ENCODE measurements at regions not wholly inside any gene's neighbourhood (a gene's known extent, or its start where the extent isn't known, plus 50 kb on each side); places are given as distances from the start of the nearest gene placed in this dataset.

DNA sequence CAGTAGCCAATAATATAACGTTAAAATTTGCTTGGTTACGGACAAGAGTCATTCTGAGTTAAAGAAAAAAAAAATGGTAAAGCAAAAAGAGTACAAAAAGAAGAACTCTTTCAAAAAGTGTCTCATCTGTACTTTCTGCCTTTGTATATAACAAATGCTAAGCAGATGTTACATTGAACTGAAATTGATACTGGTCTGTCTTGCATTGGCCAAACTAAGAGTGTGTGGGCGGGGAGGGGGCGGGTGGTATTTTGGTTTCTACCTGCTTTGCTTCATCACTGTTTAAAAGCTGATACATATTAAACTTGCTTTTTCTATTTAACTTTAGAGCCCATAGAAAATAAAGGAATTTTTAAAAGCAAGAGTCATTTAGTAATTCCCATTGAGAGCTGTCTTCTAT lies 215.0 kb upstream of the THBS1 start:
- H3K27me3 ChIP-seq (ENCODE audit: control insufficient read depth in 1 of 2, insufficient read depth in 2 of 2, low read length in 2 of 2), result peaks cover 0 to 4% of the 10 kb centered on the region in 2 experiments
- peaks cover 0 to 6% of the 10 kb centered on the region in 2 experiments for H3K9me3 ChIP-seq (ENCODE audit: control insufficient read depth in 1 of 2, insufficient read depth in 1 of 2, low read length in 2 of 2)
- TF ChIP-seq, protein P1, sequence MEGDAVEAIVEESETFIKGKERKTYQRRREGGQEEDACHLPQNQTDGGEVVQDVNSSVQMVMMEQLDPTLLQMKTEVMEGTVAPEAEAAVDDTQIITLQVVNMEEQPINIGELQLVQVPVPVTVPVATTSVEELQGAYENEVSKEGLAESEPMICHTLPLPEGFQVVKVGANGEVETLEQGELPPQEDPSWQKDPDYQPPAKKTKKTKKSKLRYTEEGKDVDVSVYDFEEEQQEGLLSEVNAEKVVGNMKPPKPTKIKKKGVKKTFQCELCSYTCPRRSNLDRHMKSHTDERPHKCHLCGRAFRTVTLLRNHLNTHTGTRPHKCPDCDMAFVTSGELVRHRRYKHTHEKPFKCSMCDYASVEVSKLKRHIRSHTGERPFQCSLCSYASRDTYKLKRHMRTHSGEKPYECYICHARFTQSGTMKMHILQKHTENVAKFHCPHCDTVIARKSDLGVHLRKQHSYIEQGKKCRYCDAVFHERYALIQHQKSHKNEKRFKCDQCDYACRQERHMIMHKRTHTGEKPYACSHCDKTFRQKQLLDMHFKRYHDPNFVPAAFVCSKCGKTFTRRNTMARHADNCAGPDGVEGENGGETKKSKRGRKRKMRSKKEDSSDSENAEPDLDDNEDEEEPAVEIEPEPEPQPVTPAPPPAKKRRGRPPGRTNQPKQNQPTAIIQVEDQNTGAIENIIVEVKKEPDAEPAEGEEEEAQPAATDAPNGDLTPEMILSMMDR (IDR thresholded peaks at IDR 0.05), result no peak
- no peaks in the 10 kb centered on the region for H3K4me1 Mint-ChIP-seq (ENCODE audit: low read depth)
- no peaks in the 10 kb centered on the region for H3K4me1 ChIP-seq (ENCODE audit: insufficient read depth, low read length)
- peaks cover 2% of the 10 kb centered on the region for H3K9me3 Mint-ChIP-seq
- H3K4me3 Mint-ChIP-seq, result no peak overlapping the region
- intact Hi-C loops (cut with DNase I, micrococcal nuclease), result no loop called here
- ChIA-PET CTCF (no interaction called here), POLR2A (no interaction called here)
- DNase-seq (no peak), ATAC-seq (ENCODE audit: poor library complexity) (no peak)
- peaks cover 11% of the 10 kb centered on the region for H3K27me3 Mint-ChIP-seq
- H3K27ac Mint-ChIP-seq, result no peak overlapping the region
- no peak overlapping the region for H3K27ac ChIP-seq (ENCODE audit: low read depth in 1 of 2, low read length in 2 of 2)
- no peaks in the 10 kb centered on the region for H3K36me3 Mint-ChIP-seq (ENCODE audit: low read depth)
- no peak overlapping the region for H3K4me3 ChIP-seq (ENCODE audit: low read length)
- H3K36me3 ChIP-seq (ENCODE audit: insufficient read depth, low read length), result no peaks in the 10 kb centered on the region

DNA sequence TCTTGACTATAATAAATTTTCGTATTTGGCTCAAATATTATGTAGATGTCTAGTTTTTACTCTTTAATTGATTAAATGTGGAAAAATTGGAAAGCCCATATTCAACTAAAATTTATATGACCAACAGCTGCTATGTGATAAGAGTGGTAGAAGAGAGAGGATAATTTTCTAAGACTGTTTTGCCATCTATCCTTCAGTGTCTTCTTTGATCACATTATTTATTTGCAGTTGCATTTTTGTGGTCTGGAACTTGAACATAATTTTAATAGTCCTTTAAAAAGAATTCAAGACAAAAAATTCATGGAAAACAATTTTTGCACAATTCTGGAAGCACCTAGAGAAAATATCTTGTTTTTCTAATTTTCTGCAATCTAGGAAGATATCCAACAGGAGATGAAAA lies 213.3 kb upstream of the THBS1 start:
- H3K4me1 Mint-ChIP-seq (ENCODE audit: low read depth), result no peaks in the 10 kb centered on the region
- Histone ChIP-seq H3K4me3 (ENCODE audit: low read length) (no peak overlapping the region), H3K36me3 (ENCODE audit: insufficient read depth, low read length) (no peaks in the 10 kb centered on the region)

DNA sequence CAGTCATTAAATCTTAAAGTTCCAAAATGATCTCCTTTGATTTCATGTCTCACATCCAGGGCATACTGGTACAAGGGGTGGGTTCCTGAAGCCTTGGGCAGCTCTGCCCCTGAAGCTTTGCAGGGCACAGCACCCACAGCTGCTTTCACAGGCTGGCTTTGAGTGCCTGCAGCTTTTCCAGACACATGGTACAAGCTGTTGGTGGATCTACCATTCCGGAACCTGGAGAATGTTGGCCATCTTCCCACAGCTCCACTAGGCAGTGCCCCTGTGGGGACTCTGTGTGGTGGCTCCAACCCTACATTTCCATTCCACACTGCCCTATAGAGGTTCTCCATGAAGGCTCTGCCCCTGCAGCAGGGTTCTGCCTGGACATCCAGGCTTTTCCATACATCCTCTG lies 211.1 kb upstream of the THBS1 start:
- Histone ChIP-seq H3K4me1 (ENCODE audit: insufficient read depth, low read length) (no peaks in the 10 kb centered on the region), H3K36me3 (ENCODE audit: insufficient read depth, low read length) (no peaks in the 10 kb centered on the region), H3K9me3 (ENCODE audit: control insufficient read depth in 1 of 2, insufficient read depth in 1 of 2, low read length in 2 of 2) (peaks cover 9 to 10% of the 10 kb centered on the region in 2 experiments), H3K27me3 (ENCODE audit: control insufficient read depth in 1 of 2, insufficient read depth in 2 of 2, low read length in 2 of 2) (peaks cover 0 to 4% of the 10 kb centered on the region in 2 experiments), H3K4me3 (ENCODE audit: low read length) (no peak overlapping the region), H3K27ac (ENCODE audit: low read depth in 1 of 2, low read length in 2 of 2) (no peak overlapping the region)
- DNase-seq (no peak), ATAC-seq (ENCODE audit: poor library complexity) (no peak)
- Mint-ChIP-seq H3K27ac (no peak overlapping the region), H3K9me3 (peaks cover 2% of the 10 kb centered on the region), H3K4me3 (no peak overlapping the region), H3K27me3 (no peaks in the 10 kb centered on the region), H3K36me3 (ENCODE audit: low read depth) (peaks cover 5% of the 10 kb centered on the region), H3K4me1 (ENCODE audit: low read depth) (no peaks in the 10 kb centered on the region)
- POLR2A ChIA-PET, result no interaction called here
- intact Hi-C loops (cut with DNase I, micrococcal nuclease), result no loop called here
- TF ChIP-seq, protein P1 (IDR thresholded peaks at IDR 0.05), result no peak
- CTCF ChIA-PET, result no interaction called here

More for the DNA sequence above, 213.3 kb upstream of the THBS1 start:
- peaks cover 9 to 10% of the 10 kb centered on the region in 2 experiments for H3K9me3 ChIP-seq (ENCODE audit: control insufficient read depth in 1 of 2, insufficient read depth in 1 of 2, low read length in 2 of 2)
- H3K27ac ChIP-seq (ENCODE audit: low read depth in 1 of 2, low read length in 2 of 2), result no peak overlapping the region
- H3K27me3 Mint-ChIP-seq, result peaks cover 7% of the 10 kb centered on the region
- POLR2A ChIA-PET, result no interaction called here
- intact Hi-C loops (cut with DNase I, micrococcal nuclease), result no loop called here
- H3K27me3 ChIP-seq (ENCODE audit: control insufficient read depth in 1 of 2, insufficient read depth in 2 of 2, low read length in 2 of 2), result peaks cover 0 to 4% of the 10 kb centered on the region in 2 experiments
- TF ChIP-seq, protein P1 (IDR thresholded peaks at IDR 0.05), result no peak
- H3K4me3 Mint-ChIP-seq, result no peak overlapping the region
- ATAC-seq (ENCODE audit: poor library complexity) (no peak), DNase-seq (no peak)
- peaks cover 2% of the 10 kb centered on the region for H3K9me3 Mint-ChIP-seq
- H3K36me3 Mint-ChIP-seq (ENCODE audit: low read depth), result peaks cover 5% of the 10 kb centered on the region
- CTCF ChIA-PET, result interaction anchor here (1.6 kb wide), 1 partner anchor 18 kb away, joined by 3 read pairs; no protein-coding TSS in a partner anchor
- no peaks in the 10 kb centered on the region for H3K4me1 ChIP-seq (ENCODE audit: insufficient read depth, low read length)
- no peak overlapping the region for H3K27ac Mint-ChIP-seq

All from CD4-positive, alpha-beta T cell (primary cell).